Activated naive CD8-positive, alpha-beta T cell treated with anti-CD3 and anti-CD28 coated beads, Interleukin-2, amount 10 ng/mL, durations not matched to agents 7 days and 5 days (primary cell): ENCODE measurements at regions not wholly inside any gene's neighbourhood (a gene's known extent, or its start where the extent isn't known, plus 50 kb on each side); places are given as distances from the start of the nearest gene placed in this dataset.

Source experiments
- ATAC-seq: fragments of 150-1000 bp; cut with Tn5 transposase; one replicate; pipeline ENCODE4 v1.10.0; 2021; ENCODE audit warnings: low read depth, moderate library complexity
- POLR2A ChIA-PET: fragments of 350-600 bp; sonication (Branson Sonifier 250); formaldehyde crosslinking; loops from one replicate; lab custom pipeline; 2021; ENCODE audit warnings: antibody characterized with exemption; lab: Charles Lee
- DNase-seq: peaks from one replicate; pipeline ENCODE4 v3.0.0; 2021
- H3K27ac Mint-ChIP-seq: one replicate; pipeline ENCODE4 v1.8.0; 2022; ENCODE audit warnings: mild to moderate bottlenecking, mixed read lengths
- H3K27me3 Mint-ChIP-seq: one replicate; pipeline ENCODE4 v1.8.0; 2022; ENCODE audit warnings: mild to moderate bottlenecking, moderate library complexity, mixed read lengths
- H3K36me3 Mint-ChIP-seq: one replicate; pipeline ENCODE4 v1.8.0; 2021; ENCODE audit warnings: mild to moderate bottlenecking, mixed read lengths
- H3K4me1 Mint-ChIP-seq: one replicate; pipeline ENCODE4 v1.8.0; 2021; ENCODE audit warnings: mixed read lengths
- H3K4me3 Mint-ChIP-seq: one replicate; pipeline ENCODE4 v1.8.0; 2022; ENCODE audit warnings: mild to moderate bottlenecking, moderate library complexity, mixed read lengths
- H3K9me3 Mint-ChIP-seq: one replicate; pipeline ENCODE4 v1.8.0; 2021; ENCODE audit warnings: mixed read lengths

- no peak overlapping the region for H3K4me3 Mint-ChIP-seq
- no peaks in the 10 kb centered on the region for H3K27me3 Mint-ChIP-seq
- ATAC-seq = no peak
- H3K27ac Mint-ChIP-seq = no peak overlapping the region
- no peaks in the 10 kb centered on the region for H3K36me3 Mint-ChIP-seq
- no peak for DNase-seq
- H3K9me3 Mint-ChIP-seq = no peaks in the 10 kb centered on the region
- H3K4me1 Mint-ChIP-seq = no peaks in the 10 kb centered on the region
- POLR2A ChIA-PET = no interaction called here
Observed at GRCh38 chr2:188813857-188814256, 160.3 kb upstream of the COL3A1 start.

DNA sequence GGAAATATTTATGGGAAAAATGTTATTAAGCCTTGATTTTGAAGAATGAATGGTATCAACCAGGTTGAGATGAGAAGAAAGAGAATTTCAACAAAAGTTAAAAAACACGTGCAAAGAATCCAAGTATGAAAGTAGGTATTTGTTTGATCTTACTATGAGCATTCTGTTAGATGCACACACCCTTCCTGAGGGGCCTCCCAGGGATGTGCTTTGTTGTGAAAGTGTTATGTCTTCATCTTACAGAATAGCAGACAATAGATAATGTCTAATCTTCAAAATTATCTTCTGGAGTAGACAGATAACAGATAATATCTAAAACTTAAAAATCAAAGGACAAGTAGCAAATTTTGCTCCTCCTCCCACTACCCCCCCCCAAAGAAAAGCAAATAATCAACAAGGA, 155.2 kb upstream of the COL3A1 start:
- Mint-ChIP-seq H3K36me3 (no peaks in the 10 kb centered on the region), H3K27ac (no peak overlapping the region), H3K4me3 (no peak overlapping the region), H3K9me3 (no peaks in the 10 kb centered on the region), H3K27me3 (no peaks in the 10 kb centered on the region), H3K4me1 (no peaks in the 10 kb centered on the region)
- ATAC-seq (no peak), DNase-seq (no peak)
- POLR2A ChIA-PET = no interaction called here

GRCh38 chr2:188819792-188820191, 154.4 kb upstream of the COL3A1 start:
- Mint-ChIP-seq H3K27ac (no peak overlapping the region), H3K4me1 (no peaks in the 10 kb centered on the region), H3K27me3 (no peaks in the 10 kb centered on the region), H3K4me3 (no peak overlapping the region), H3K9me3 (no peaks in the 10 kb centered on the region), H3K36me3 (no peaks in the 10 kb centered on the region)
- DNase-seq (no peak), ATAC-seq (no peak)
- POLR2A ChIA-PET = no interaction called here

DNA sequence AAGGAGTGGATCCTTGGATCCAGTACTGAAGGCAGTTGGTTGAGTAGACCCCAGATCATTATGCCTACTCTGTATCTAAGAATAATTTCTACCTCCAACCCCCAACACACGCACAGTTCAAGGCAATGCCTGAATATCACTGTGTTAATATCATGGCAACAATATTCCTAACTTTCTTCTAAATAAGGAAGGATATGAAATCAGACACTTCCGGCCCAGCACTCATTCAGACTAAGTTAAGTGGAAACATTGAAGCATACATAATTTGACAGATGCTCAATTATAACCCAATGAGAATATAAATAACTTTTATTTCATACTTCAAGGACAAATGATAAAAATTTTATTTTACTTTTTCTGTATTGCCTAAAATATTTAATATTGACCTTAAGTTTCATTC, 153.6 kb upstream of the COL3A1 start:
- Mint-ChIP-seq H3K27me3 (no peaks in the 10 kb centered on the region), H3K36me3 (no peaks in the 10 kb centered on the region), H3K4me3 (no peak overlapping the region), H3K9me3 (no peaks in the 10 kb centered on the region), H3K27ac (no peak overlapping the region), H3K4me1 (no peaks in the 10 kb centered on the region)
- POLR2A ChIA-PET = no interaction called here
- ATAC-seq = no peak
- no peak for DNase-seq

DNA sequence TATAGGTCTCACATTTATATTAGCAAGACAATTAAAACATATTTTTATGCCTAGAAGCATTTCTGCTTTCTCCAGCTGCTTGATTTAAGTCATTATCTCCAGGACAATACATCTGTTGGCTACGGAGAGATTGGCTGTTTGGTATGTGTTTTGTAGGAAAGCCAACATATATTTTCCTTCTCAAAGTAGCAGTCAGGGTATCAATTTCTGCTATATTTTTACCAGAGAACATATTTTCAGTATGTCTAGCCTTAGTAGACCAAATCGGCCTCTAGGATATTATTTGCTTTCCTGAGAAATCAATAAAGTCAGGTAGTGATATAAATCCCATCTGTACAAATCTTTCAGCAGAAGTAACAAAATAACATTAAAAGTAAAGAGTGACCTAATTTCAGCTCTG, 150.0 kb upstream of the COL3A1 start:
- POLR2A ChIA-PET = no interaction called here
- DNase-seq = no peak
- Mint-ChIP-seq H3K9me3 (no peaks in the 10 kb centered on the region), H3K27ac (no peak overlapping the region), H3K4me3 (no peak overlapping the region), H3K36me3 (no peaks in the 10 kb centered on the region), H3K4me1 (no peaks in the 10 kb centered on the region), H3K27me3 (no peaks in the 10 kb centered on the region)
- ATAC-seq = no peak

GRCh38 chr2:188833331-188833730, 140.8 kb upstream of the COL3A1 start:
- DNase-seq (no peak), ATAC-seq (no peak)
- Mint-ChIP-seq H3K4me1 (no peaks in the 10 kb centered on the region), H3K9me3 (peaks cover 3% of the 10 kb centered on the region), H3K4me3 (no peak overlapping the region), H3K36me3 (no peaks in the 10 kb centered on the region), H3K27ac (no peak overlapping the region), H3K27me3 (no peaks in the 10 kb centered on the region)
- POLR2A ChIA-PET = no interaction called here

GRCh38 chr2:188833799-188834198, 140.4 kb upstream of the COL3A1 start:
- H3K27me3 Mint-ChIP-seq = peaks cover 3% of the 10 kb centered on the region
- H3K36me3 Mint-ChIP-seq = no peaks in the 10 kb centered on the region
- no peaks in the 10 kb centered on the region for H3K4me1 Mint-ChIP-seq
- H3K9me3 Mint-ChIP-seq = peaks cover 7% of the 10 kb centered on the region
- H3K4me3 Mint-ChIP-seq = no peak overlapping the region
- ATAC-seq (no peak), DNase-seq (no peak)
- no peak overlapping the region for H3K27ac Mint-ChIP-seq
- POLR2A ChIA-PET = no interaction called here

DNA sequence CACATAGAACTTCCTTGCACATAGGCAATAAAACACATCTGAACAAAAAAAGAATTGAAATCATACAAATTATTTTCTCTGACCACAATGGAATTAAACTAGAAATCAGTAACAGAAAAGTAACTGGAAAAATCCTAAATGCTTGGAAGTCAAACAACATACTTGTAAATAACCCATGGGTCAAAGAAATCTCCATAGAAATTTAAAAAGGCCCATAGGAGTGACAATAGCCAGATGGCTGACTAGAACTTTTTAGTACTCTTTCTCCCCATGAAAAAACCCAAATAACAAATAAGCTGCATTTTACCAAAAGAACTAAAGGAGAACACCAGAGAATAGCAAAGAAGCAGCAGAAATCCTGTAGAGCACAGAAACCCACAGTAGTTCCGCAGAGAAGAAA, 139.2 kb upstream of the COL3A1 start:
- POLR2A ChIA-PET = no interaction called here
- peaks cover 6% of the 10 kb centered on the region for H3K9me3 Mint-ChIP-seq
- peaks cover 3% of the 10 kb centered on the region for H3K27me3 Mint-ChIP-seq
- H3K36me3 Mint-ChIP-seq = no peaks in the 10 kb centered on the region
- no peak overlapping the region for H3K4me3 Mint-ChIP-seq
- ATAC-seq = no peak
- no peak overlapping the region for H3K27ac Mint-ChIP-seq
- no peaks in the 10 kb centered on the region for H3K4me1 Mint-ChIP-seq
- DNase-seq = no peak

- Mint-ChIP-seq H3K4me1 (no peaks in the 10 kb centered on the region), H3K9me3 (peaks cover 8% of the 10 kb centered on the region), H3K4me3 (no peak overlapping the region), H3K36me3 (no peaks in the 10 kb centered on the region), H3K27me3 (peaks cover 3% of the 10 kb centered on the region), H3K27ac (no peak overlapping the region)
- POLR2A ChIA-PET = no interaction called here
- DNase-seq = no peak
- no peak for ATAC-seq
Observed at GRCh38 chr2:188835821-188836220, 138.4 kb upstream of the COL3A1 start.

DNA sequence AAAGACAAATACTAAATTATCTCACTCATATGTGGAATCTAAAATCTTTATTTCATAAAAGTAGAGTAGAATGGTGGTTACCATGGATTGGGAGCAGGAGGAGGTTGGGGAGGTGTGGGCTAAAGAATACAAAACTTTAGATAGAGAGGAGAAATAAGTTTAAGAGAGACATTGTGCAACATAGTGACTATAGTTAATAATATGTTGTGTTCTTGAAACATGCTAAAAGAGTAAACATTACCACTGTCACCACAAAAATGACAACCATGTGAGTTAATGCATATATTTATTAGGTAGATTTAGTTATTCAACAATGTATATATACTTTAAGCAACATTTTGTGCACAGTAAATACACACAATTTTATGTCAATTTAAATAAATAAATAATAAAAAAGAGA, 128.5 kb upstream of the COL3A1 start:
- H3K4me3 Mint-ChIP-seq = no peak overlapping the region
- no peaks in the 10 kb centered on the region for H3K4me1 Mint-ChIP-seq
- peaks cover 2% of the 10 kb centered on the region for H3K9me3 Mint-ChIP-seq
- DNase-seq = no peak
- POLR2A ChIA-PET = no interaction called here
- no peak for ATAC-seq
- H3K27ac Mint-ChIP-seq = no peak overlapping the region
- H3K27me3 Mint-ChIP-seq = no peaks in the 10 kb centered on the region
- H3K36me3 Mint-ChIP-seq = no peaks in the 10 kb centered on the region

GRCh38 chr2:188848887-188849435, 125.2 kb upstream of the COL3A1 start:
- Mint-ChIP-seq H3K36me3 (no peaks in the 10 kb centered on the region), H3K4me1 (no peaks in the 10 kb centered on the region), H3K27ac (no peak overlapping the region), H3K9me3 (peaks cover 3% of the 10 kb centered on the region), H3K27me3 (no peaks in the 10 kb centered on the region), H3K4me3 (no peak overlapping the region)
- DNase-seq (no peak), ATAC-seq (no peak)
- POLR2A ChIA-PET = no interaction called here

GRCh38 chr2:188850786-188851185, 123.4 kb upstream of the COL3A1 start:
- no peaks in the 10 kb centered on the region for H3K36me3 Mint-ChIP-seq
- H3K4me3 Mint-ChIP-seq = no peak overlapping the region
- H3K27ac Mint-ChIP-seq = no peak overlapping the region
- peaks cover 3% of the 10 kb centered on the region for H3K9me3 Mint-ChIP-seq
- H3K27me3 Mint-ChIP-seq = no peaks in the 10 kb centered on the region
- ATAC-seq (no peak), DNase-seq (no peak)
- H3K4me1 Mint-ChIP-seq = no peaks in the 10 kb centered on the region
- POLR2A ChIA-PET = no interaction called here

DNA sequence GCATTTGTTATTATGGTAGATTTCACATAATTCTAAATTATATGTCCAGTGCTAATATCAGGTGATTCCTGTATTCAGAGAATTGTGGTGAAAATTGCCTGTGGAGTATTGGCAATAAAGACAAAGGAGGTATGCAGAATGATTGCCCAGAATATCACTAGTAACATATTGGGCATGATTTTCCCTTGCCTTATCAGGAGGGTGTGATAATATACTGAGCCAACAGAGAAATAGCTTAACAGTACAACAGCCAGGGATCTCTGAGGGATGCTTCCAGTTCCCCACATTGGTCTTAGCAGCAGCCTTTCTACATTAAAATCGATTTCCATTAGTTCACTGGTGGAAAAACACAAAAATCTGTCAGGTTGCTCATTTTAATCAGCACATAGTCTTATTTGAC, 122.9 kb upstream of the COL3A1 start:
- Mint-ChIP-seq H3K36me3 (no peaks in the 10 kb centered on the region), H3K4me3 (no peak overlapping the region), H3K9me3 (peaks cover 3% of the 10 kb centered on the region), H3K27me3 (no peaks in the 10 kb centered on the region), H3K4me1 (no peaks in the 10 kb centered on the region), H3K27ac (no peak overlapping the region)
- no peak for DNase-seq
- ATAC-seq = no peak
- POLR2A ChIA-PET = no interaction called here

- Mint-ChIP-seq H3K9me3 (peaks cover 2% of the 10 kb centered on the region), H3K27ac (no peak overlapping the region), H3K36me3 (no peaks in the 10 kb centered on the region), H3K27me3 (no peaks in the 10 kb centered on the region), H3K4me3 (no peak overlapping the region), H3K4me1 (no peaks in the 10 kb centered on the region)
- POLR2A ChIA-PET = no interaction called here
- no peak for ATAC-seq
- no peak for DNase-seq
Observed at GRCh38 chr2:188851826-188852225, 122.3 kb upstream of the COL3A1 start.

DNA sequence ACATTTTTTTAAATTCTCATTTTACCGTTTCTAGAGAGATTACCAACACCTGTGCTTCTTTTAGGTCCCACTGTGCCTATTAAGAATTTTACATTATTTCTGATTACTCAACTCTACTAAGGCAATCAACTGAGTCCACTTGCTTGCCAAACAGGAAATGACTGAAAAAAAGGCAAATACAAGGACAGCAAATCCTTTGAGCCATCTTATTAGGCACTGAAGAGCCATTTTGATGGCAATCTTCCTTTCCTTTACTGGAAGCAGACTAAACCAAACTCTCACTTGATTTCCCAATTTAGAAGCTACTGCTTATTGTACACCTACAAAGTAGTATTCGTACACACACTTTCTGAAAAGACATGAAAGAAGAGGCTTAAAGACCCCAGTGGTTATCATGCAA, 121.4 kb upstream of the COL3A1 start:
- ATAC-seq (no peak), DNase-seq (no peak)
- peaks cover 2% of the 10 kb centered on the region for H3K9me3 Mint-ChIP-seq
- H3K4me3 Mint-ChIP-seq = no peak overlapping the region
- no peak overlapping the region for H3K27ac Mint-ChIP-seq
- H3K27me3 Mint-ChIP-seq = no peaks in the 10 kb centered on the region
- no peaks in the 10 kb centered on the region for H3K4me1 Mint-ChIP-seq
- POLR2A ChIA-PET = no interaction called here
- no peaks in the 10 kb centered on the region for H3K36me3 Mint-ChIP-seq
